AG04449 (cell line): ENCODE measurements at regions not wholly inside any gene's neighbourhood (a gene's known extent, or its start where the extent isn't known, plus 50 kb on each side); places are given as distances from the start of the nearest gene placed in this dataset.

Source experiments
- CTCF ChIA-PET: fragments of 350-600 bp; formaldehyde crosslinking; extraction: SDS; loops from one replicate; lab custom pipeline; 2021; ENCODE audit warnings: antibody characterized with exemption; lab: Yijun Ruan, JAX
- POLR2A ChIA-PET: fragments of 400-600, 350-600 bp; formaldehyde crosslinking; extraction: SDS; loops from one replicate; lab custom pipeline; 2020; ENCODE audit warnings: antibody characterized with exemption, inconsistent platforms; lab: Yijun Ruan, JAX
- DNase-seq: peaks from one replicate; pipeline ENCODE4 v3.0.0-alpha.2; 2010; ENCODE audit warnings: low read depth, low spot score
- H3K4me3 ChIP-seq: 2 replicates; pipeline ENCODE4 v1.5.1; 2011; ENCODE audit warnings: low read depth, mild to moderate bottlenecking, control low read depth, low read length
- TF ChIP-seq, protein P1 (sequence below): IDR thresholded peaks from one replicate; pipeline ENCODE4 v1.5.1; 2011; ENCODE audit warnings: mild to moderate bottlenecking, moderate library complexity, low read length, control low read depth, inconsistent platforms; ENCODE audit not compliant: insufficient read depth; ENCODE audit errors: missing control alignments

DNA sequence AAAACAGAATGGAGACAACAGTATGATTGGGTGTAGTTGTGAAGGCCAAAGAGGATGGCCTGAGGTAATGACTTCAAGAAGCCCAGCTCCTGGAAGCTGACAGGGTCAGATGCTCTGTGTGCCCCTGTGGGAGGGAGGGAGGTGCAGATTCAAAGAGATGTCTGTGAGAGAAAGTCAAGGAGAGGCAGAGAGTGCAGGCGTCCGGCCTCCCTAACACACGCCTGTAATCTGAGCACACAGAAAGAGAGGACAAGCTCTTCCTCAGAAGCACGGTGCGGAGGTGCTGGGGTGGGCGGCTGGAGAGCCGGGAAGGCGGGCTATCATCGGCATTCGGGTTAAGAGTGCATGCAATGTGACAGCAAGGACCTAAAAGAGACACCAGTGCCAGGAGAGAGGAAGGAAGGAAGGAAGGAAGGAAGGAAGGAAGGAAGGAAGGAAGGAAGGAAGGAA lies 238.2 kb upstream of the HES1 start:
- TF ChIP-seq, protein P1, sequence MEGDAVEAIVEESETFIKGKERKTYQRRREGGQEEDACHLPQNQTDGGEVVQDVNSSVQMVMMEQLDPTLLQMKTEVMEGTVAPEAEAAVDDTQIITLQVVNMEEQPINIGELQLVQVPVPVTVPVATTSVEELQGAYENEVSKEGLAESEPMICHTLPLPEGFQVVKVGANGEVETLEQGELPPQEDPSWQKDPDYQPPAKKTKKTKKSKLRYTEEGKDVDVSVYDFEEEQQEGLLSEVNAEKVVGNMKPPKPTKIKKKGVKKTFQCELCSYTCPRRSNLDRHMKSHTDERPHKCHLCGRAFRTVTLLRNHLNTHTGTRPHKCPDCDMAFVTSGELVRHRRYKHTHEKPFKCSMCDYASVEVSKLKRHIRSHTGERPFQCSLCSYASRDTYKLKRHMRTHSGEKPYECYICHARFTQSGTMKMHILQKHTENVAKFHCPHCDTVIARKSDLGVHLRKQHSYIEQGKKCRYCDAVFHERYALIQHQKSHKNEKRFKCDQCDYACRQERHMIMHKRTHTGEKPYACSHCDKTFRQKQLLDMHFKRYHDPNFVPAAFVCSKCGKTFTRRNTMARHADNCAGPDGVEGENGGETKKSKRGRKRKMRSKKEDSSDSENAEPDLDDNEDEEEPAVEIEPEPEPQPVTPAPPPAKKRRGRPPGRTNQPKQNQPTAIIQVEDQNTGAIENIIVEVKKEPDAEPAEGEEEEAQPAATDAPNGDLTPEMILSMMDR = no peak
- no peak overlapping the region for H3K4me3 ChIP-seq
- POLR2A ChIA-PET = no interaction called here
- DNase-seq = no peak
- CTCF ChIA-PET = no interaction called here

DNA sequence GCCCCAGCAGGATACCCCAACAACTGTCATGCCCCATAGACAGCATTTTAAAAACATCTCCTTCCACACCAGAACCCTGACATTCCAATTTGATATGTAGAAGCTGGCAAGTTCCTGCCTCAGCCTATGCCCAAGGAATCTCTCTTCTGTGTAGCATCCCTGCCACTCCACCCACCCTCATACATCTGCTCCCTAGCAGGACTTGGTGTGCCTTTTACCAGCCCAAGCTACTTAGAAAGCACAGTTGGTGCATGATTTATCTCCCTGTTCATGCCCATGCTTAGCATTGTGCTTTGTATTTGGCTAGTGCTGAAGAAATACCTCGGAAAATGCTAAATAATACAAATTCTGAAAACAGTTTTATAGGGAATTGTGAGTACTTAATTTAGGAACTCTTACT lies 236.9 kb upstream of the HES1 start:
- H3K4me3 ChIP-seq = no peak overlapping the region

DNA sequence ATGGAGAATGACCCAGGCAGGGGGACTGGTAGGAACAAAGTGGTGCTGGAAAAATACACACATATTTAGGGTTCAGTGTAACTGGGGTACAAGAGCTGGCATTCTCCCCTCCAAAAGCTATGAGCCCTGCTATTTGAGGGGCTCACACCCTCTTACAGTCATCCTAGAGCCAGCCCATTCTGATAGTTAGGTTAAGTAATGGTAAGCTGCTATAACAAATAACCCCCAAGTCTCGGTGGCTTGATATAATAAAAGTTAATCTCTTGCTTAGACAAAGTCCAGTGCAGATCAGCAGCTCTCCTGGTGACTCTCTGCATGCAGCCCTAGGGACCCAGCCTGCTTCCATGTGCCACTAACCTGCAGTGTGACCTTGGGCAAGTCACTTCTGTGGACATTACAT lies 234.9 kb upstream of the HES1 start:
- no peak for DNase-seq
- ChIA-PET CTCF (interaction anchor here (1.0 kb wide), 1 partner anchor 68 kb away, joined by 3 read pairs; no protein-coding TSS in a partner anchor), POLR2A (no interaction called here)
- H3K4me3 ChIP-seq = no peak overlapping the region
- TF ChIP-seq, protein P1 = no peak

More for the DNA sequence above, 236.9 kb upstream of the HES1 start:
- TF ChIP-seq, protein P1 = no peak
- DNase-seq = no peak
- ChIA-PET CTCF (no interaction called here), POLR2A (no interaction called here)

DNA sequence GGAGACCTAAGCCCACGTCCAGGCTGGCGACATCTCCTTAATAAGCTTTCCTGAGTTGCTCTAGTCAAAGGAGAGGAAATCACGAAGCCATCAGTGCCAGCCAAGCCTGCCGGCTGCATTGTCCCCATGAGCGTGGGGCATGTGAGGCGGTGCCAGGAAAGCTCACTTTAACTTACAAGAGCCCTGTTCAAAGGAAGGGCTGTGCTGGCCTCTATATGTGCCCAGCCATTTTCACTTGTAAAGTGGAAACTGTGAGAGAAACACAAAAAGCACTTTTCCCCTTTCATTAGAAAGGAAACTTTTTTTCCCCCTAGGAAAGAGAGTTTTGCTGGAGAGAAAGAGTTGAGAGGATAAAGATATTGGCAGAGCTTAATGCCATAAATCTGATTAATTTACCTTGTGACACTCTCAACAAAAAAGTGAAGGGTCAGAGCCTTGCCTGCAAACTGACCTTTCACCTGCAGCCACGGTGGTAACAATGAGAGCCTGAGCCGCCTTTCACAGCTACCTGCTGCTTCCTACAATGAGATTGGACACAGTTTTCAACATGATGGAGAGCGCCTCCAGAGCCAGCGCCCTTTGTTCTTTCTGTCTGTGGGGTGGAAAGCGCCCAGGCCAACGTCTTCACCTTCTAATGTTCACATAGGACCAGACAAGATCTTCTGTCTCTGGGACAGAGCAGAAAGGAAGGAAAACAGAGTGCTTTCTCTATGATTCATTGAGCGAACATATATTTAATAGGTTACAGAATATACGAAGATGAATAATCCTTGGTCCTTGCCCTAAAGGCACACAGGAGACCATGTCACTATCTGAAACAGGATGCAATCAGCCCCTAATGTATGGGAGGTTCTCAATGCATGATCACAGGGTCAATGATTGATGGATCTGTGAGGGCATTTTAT lies 233.1 kb upstream of the HES1 start:
- no peak for DNase-seq
- TF ChIP-seq, protein P1 = no peak
- CTCF ChIA-PET = no interaction called here
- POLR2A ChIA-PET = no interaction called here
- no peak overlapping the region for H3K4me3 ChIP-seq

DNA sequence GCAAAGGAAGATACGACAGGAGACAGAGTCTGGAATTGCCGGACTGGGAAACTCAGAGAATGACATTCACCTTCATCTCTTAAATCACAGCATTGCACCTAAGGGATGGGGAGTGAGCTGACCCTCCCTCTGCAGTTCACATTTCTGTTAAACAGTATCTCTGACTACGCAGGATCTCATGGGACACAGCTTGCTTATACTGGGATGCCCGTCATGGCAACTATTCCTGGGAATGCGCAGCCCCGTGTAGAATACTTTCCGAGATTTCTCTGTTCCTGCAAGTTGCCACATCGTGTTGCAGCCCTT lies 232.5 kb upstream of the HES1 start:
- POLR2A ChIA-PET = no interaction called here
- TF ChIP-seq, protein P1 = no peak
- no peak overlapping the region for H3K4me3 ChIP-seq
- DNase-seq = no peak
- CTCF ChIA-PET = no interaction called here

DNA sequence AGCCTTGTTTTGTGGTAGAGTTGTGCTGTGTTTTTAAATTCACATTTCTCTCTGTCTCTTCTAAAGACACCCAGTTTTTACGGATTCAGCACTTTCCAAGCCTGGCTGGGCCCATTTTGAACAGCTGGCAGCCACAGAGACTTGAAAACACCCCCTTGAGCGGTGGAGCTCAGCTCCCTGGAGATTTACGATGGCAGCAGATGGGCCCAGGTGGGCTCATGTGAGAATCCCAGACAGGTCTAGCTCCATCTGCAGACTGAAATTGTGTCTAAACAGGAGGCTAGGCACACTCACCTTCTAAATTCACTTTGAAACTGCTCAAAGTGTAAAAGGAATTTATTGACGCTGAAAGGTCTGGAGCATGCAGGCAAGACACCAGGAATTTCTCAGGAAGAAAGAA lies 232.0 kb upstream of the HES1 start:
- POLR2A ChIA-PET = no interaction called here
- DNase-seq = no peak
- TF ChIP-seq, protein P1 = no peak
- CTCF ChIA-PET = no interaction called here
- H3K4me3 ChIP-seq = no peak overlapping the region
